ENCODE measurements at regions not wholly inside any gene's neighbourhood (a gene's known extent, or its start where the extent isn't known, plus 50 kb on each side); places are given as distances from the start of the nearest gene placed in this dataset.

- Histone ChIP-seq H3K9ac (ENCODE audit: low read length) (no peak overlapping the region), H3K79me2 (ENCODE audit: insufficient read depth, low read length) (no peaks in the 10 kb centered on the region), H3K4me2 (ENCODE audit: low read length) (no peak overlapping the region), H4K20me1 (ENCODE audit: insufficient read depth, low read length) (no peaks in the 10 kb centered on the region), H2AFZ (ENCODE audit: low read depth, low read length) (no peak overlapping the region), H3K4me1 (ENCODE audit: insufficient read depth, low read length) (no peaks in the 10 kb centered on the region), H3K27ac (ENCODE audit: low read depth, low read length) (no peak overlapping the region), H3K27me3 (ENCODE audit: insufficient read depth, low read length) (no peaks in the 10 kb centered on the region), H3K4me3 (ENCODE audit: insufficient read depth, low read depth, low read length) (no peak overlapping the region), H3K9me3 (ENCODE audit: insufficient read depth, low read depth, low read length) (no peaks in the 10 kb centered on the region), H3K36me3 (ENCODE audit: insufficient read depth, low read length) (no peaks in the 10 kb centered on the region)
- Mint-ChIP-seq H3K9me3 (ENCODE audit: unreplicated experiment) (no peaks in the 10 kb centered on the region), H3K27ac (ENCODE audit: unreplicated experiment) (no peak overlapping the region), H3K27me3 (ENCODE audit: low read depth, unreplicated experiment) (no peaks in the 10 kb centered on the region), H3K4me3 (ENCODE audit: unreplicated experiment) (no peak overlapping the region), H3K36me3 (ENCODE audit: low read depth, unreplicated experiment) (no peaks in the 10 kb centered on the region), H3K4me1 (ENCODE audit: low read depth, unreplicated experiment) (no peaks in the 10 kb centered on the region)
- FAIRE-seq (no peak), DNase-seq (ENCODE audit: low read depth) (no peak)
- TF ChIP-seq CTCF (IDR thresholded peaks at IDR 0.05; ENCODE audit: insufficient read depth, low read depth, low read length), result no peak
- no peak for TF ChIP-seq EZH2 (IDR thresholded peaks at IDR 0.05; ENCODE audit: insufficient read depth, low read length)
Observed at GRCh38 chr2:41152318-41152717, 700.4 kb upstream of the SLC8A1 start.

- Histone ChIP-seq H3K27me3 (ENCODE audit: insufficient read depth, low read length) (no peaks in the 10 kb centered on the region), H3K79me2 (ENCODE audit: insufficient read depth, low read length) (no peaks in the 10 kb centered on the region), H3K9me3 (ENCODE audit: insufficient read depth, low read depth, low read length) (no peaks in the 10 kb centered on the region), H3K4me1 (ENCODE audit: insufficient read depth, low read length) (no peaks in the 10 kb centered on the region), H2AFZ (ENCODE audit: low read depth, low read length) (no peak overlapping the region), H3K27ac (ENCODE audit: low read depth, low read length) (no peak overlapping the region), H3K4me2 (ENCODE audit: low read length) (no peak overlapping the region), H3K36me3 (ENCODE audit: insufficient read depth, low read length) (no peaks in the 10 kb centered on the region), H3K4me3 (ENCODE audit: insufficient read depth, low read depth, low read length) (no peak overlapping the region), H4K20me1 (ENCODE audit: insufficient read depth, low read length) (no peaks in the 10 kb centered on the region), H3K9ac (ENCODE audit: low read length) (no peak overlapping the region)
- DNase-seq (ENCODE audit: low read depth), result no peak
- Mint-ChIP-seq H3K4me1 (ENCODE audit: low read depth, unreplicated experiment) (no peaks in the 10 kb centered on the region), H3K9me3 (ENCODE audit: unreplicated experiment) (no peaks in the 10 kb centered on the region), H3K27ac (ENCODE audit: unreplicated experiment) (no peak overlapping the region), H3K36me3 (ENCODE audit: low read depth, unreplicated experiment) (no peaks in the 10 kb centered on the region), H3K4me3 (ENCODE audit: unreplicated experiment) (no peak overlapping the region), H3K27me3 (ENCODE audit: low read depth, unreplicated experiment) (no peaks in the 10 kb centered on the region)
- TF ChIP-seq EZH2 (IDR thresholded peaks at IDR 0.05; ENCODE audit: insufficient read depth, low read length) (no peak), CTCF (IDR thresholded peaks at IDR 0.05; ENCODE audit: insufficient read depth, low read depth, low read length) (no peak)
- no peak for FAIRE-seq
Observed at GRCh38 chr2:41160439-41160838, 708.5 kb upstream of the SLC8A1 start.

- H3K36me3 Mint-ChIP-seq (ENCODE audit: low read depth, unreplicated experiment), result no peaks in the 10 kb centered on the region
- H3K4me3 Mint-ChIP-seq (ENCODE audit: unreplicated experiment), result no peak overlapping the region
- FAIRE-seq (no peak), DNase-seq (ENCODE audit: low read depth) (no peak)
- H3K4me1 Mint-ChIP-seq (ENCODE audit: low read depth, unreplicated experiment), result no peaks in the 10 kb centered on the region
- H4K20me1 ChIP-seq (ENCODE audit: insufficient read depth, low read length), result no peaks in the 10 kb centered on the region
- no peak overlapping the region for H3K27ac ChIP-seq (ENCODE audit: low read depth, low read length)
- H3K79me2 ChIP-seq (ENCODE audit: insufficient read depth, low read length), result no peaks in the 10 kb centered on the region
- no peaks in the 10 kb centered on the region for H3K4me1 ChIP-seq (ENCODE audit: insufficient read depth, low read length)
- H3K27ac Mint-ChIP-seq (ENCODE audit: unreplicated experiment), result no peak overlapping the region
- H3K27me3 ChIP-seq (ENCODE audit: insufficient read depth, low read length), result no peaks in the 10 kb centered on the region
- TF ChIP-seq CTCF (IDR thresholded peaks at IDR 0.05; ENCODE audit: insufficient read depth, low read depth, low read length) (no peak), EZH2 (IDR thresholded peaks at IDR 0.05; ENCODE audit: insufficient read depth, low read length) (no peak)
- H3K9ac ChIP-seq (ENCODE audit: low read length), result no peak overlapping the region
- no peak overlapping the region for H2AFZ ChIP-seq (ENCODE audit: low read depth, low read length)
- no peaks in the 10 kb centered on the region for H3K27me3 Mint-ChIP-seq (ENCODE audit: low read depth, unreplicated experiment)
- H3K9me3 Mint-ChIP-seq (ENCODE audit: unreplicated experiment), result no peaks in the 10 kb centered on the region
- no peaks in the 10 kb centered on the region for H3K9me3 ChIP-seq (ENCODE audit: insufficient read depth, low read depth, low read length)
- no peaks in the 10 kb centered on the region for H3K36me3 ChIP-seq (ENCODE audit: insufficient read depth, low read length)
- H3K4me3 ChIP-seq (ENCODE audit: insufficient read depth, low read depth, low read length), result no peak overlapping the region
- no peak overlapping the region for H3K4me2 ChIP-seq (ENCODE audit: low read length)
Observed at GRCh38 chr2:41167014-41167413, 715.1 kb upstream of the SLC8A1 start.

All from astrocyte (in vitro differentiated cells and primary cell).